Peyer's patch (tissue), 4 donors: ENCODE measurements at regions not wholly inside any gene's neighbourhood (a gene's known extent, or its start where the extent isn't known, plus 50 kb on each side); places are given as distances from the start of the nearest gene placed in this dataset.

Experiments
- POLR2A ChIP-seq, 2 donors: fragments of 450-650 bp; IDR thresholded peaks; one replicate each; pipeline ENCODE4 v1.5.1; 2017; ENCODE audit warnings: antibody characterized with exemption in 2 of 2, mild to moderate bottlenecking in 2 of 2, moderate library complexity in 2 of 2
- TF ChIP-seq, protein P1 (sequence below), 6 experiments: fragments of 450-650 bp in 4 of 6; fragments of 200-600 bp in 2 of 6; sonication (generic) in 1 of 6; IDR thresholded peaks; one replicate each; pipeline ENCODE4 v1.5.1; 2017 to 2019; ENCODE audit warnings: antibody characterized with exemption in 6 of 6, mild to moderate bottlenecking in 3 of 6, moderate library complexity in 1 of 6

DNA sequence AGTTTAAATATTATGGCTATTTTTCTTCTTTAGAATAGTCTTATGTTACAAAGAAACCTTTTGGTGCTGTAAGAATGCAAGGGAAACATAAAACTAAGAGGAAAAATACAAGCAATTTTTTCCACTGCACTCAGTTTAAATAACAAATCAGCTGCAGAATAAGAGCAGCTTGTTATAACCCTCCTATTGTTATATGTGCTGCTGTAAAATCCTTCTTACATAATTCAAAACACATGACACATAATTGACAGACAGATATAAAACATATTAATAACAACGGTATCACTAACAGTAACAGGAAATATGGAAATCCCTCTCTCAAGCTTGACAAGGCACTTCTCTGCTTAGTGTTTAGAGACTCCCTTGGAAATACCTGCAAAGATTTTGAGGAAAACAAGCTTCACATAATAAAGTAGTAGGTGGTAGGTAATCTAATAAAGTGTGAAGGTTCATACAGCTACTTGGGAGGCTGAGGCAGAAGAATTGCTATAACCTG is 385.3 kb upstream of the HS3ST1 start:
- TF ChIP-seq, protein P1, sequence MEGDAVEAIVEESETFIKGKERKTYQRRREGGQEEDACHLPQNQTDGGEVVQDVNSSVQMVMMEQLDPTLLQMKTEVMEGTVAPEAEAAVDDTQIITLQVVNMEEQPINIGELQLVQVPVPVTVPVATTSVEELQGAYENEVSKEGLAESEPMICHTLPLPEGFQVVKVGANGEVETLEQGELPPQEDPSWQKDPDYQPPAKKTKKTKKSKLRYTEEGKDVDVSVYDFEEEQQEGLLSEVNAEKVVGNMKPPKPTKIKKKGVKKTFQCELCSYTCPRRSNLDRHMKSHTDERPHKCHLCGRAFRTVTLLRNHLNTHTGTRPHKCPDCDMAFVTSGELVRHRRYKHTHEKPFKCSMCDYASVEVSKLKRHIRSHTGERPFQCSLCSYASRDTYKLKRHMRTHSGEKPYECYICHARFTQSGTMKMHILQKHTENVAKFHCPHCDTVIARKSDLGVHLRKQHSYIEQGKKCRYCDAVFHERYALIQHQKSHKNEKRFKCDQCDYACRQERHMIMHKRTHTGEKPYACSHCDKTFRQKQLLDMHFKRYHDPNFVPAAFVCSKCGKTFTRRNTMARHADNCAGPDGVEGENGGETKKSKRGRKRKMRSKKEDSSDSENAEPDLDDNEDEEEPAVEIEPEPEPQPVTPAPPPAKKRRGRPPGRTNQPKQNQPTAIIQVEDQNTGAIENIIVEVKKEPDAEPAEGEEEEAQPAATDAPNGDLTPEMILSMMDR (IDR thresholded peaks at IDR 0.05) = no peak
- TF ChIP-seq POLR2A (IDR thresholded peaks at IDR 0.05) = no peak
